ENCODE measurements at regions not wholly inside any gene's neighbourhood (a gene's known extent, or its start where the extent isn't known, plus 50 kb on each side); places are given as distances from the start of the nearest gene placed in this dataset.

DNA sequence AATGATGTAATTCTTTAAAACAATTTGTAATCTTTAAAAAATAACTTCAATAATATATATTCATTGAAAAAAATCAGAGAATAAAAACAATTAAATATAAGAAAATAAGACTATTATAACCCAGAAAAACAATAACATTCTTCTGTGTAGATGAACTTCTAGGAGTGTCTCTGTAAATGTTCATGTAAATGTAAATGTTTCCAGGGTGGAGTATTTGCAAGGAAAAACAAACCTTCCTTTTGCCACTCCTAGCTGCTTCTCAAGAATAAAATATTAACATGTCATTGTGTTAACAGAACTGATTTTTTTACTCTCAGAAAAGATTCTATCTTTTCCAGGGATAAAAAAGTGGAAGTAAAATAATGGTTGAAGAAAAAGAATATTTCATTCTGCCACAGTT, 431.9 kb downstream of the PLCL1 start (continued):
- TF ChIP-seq, protein P1, sequence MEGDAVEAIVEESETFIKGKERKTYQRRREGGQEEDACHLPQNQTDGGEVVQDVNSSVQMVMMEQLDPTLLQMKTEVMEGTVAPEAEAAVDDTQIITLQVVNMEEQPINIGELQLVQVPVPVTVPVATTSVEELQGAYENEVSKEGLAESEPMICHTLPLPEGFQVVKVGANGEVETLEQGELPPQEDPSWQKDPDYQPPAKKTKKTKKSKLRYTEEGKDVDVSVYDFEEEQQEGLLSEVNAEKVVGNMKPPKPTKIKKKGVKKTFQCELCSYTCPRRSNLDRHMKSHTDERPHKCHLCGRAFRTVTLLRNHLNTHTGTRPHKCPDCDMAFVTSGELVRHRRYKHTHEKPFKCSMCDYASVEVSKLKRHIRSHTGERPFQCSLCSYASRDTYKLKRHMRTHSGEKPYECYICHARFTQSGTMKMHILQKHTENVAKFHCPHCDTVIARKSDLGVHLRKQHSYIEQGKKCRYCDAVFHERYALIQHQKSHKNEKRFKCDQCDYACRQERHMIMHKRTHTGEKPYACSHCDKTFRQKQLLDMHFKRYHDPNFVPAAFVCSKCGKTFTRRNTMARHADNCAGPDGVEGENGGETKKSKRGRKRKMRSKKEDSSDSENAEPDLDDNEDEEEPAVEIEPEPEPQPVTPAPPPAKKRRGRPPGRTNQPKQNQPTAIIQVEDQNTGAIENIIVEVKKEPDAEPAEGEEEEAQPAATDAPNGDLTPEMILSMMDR (IDR thresholded peaks at IDR 0.05) = no peak

DNA sequence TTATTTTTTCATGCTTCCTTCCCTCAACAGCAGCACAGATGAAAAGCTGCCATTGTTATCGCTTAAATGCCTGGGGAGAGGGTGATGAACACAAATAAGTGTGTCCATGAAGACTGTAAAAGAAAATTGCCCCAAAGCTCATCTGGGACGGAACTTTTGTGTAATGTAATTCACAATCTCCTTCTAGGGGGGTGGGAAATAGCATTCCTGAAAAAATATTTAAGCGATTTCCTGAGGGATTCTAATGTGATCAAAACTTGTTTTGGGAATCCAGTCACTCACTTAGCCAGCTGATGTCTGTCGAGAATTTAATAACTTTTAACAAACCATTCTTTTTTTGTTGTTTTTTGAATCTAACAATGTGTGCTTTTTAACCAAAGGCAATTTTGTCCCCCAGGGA, 427.9 kb downstream of the PLCL1 start:
- no peak for DNase-seq
- H3K9me3 ChIP-seq = no peaks in the 10 kb centered on the region
- no peak overlapping the region for H3K27ac ChIP-seq (ENCODE audit: low read depth in 2 of 2, low read length in 1 of 2)
- H3K4me1 ChIP-seq (ENCODE audit: control insufficient read depth in 1 of 2, insufficient read depth in 2 of 2, low read depth in 1 of 2, low read length in 1 of 2) = peaks cover 0 to 4% of the 10 kb centered on the region in 2 experiments; a peak in 2 of 4 replicates
- H3K9me2 ChIP-seq = no peaks in the 10 kb centered on the region
- CTCF ChIA-PET = interaction anchor here (1.6 kb wide), 1 partner anchor 12 kb away, joined by 4 read pairs; no protein-coding TSS in a partner anchor
- H3K4me2 ChIP-seq = no peak overlapping the region
- no peak overlapping the region for H3K4me3 ChIP-seq (ENCODE audit: low read depth in 2 of 2, low read length in 1 of 2)
- H3K9ac ChIP-seq = no peak overlapping the region
- no peaks in the 10 kb centered on the region for H3F3A ChIP-seq (replicated peaks; ENCODE audit: insufficient read depth)
- H4K20me1 ChIP-seq (ENCODE audit: insufficient read depth) = no peaks in the 10 kb centered on the region
- no peak overlapping the region for H2AFZ ChIP-seq (ENCODE audit: low read depth)
- POLR2A ChIA-PET = no interaction called here
- TF ChIP-seq JUND (IDR thresholded peaks at IDR 0.05) (no peak), POLR2AphosphoS5 (IDR thresholded peaks at IDR 0.05; ENCODE audit: low read depth, low read length) (no peak), CHD2 (IDR thresholded peaks at IDR 0.05; ENCODE audit: low read length, partially characterized antibody) (no peak), NFIC (IDR thresholded peaks at IDR 0.05; ENCODE audit: borderline replicate concordance) (no peak), YY1 (IDR thresholded peaks at IDR 0.05; ENCODE audit: low read depth) (no peak)
- TF ChIP-seq, protein P2, sequence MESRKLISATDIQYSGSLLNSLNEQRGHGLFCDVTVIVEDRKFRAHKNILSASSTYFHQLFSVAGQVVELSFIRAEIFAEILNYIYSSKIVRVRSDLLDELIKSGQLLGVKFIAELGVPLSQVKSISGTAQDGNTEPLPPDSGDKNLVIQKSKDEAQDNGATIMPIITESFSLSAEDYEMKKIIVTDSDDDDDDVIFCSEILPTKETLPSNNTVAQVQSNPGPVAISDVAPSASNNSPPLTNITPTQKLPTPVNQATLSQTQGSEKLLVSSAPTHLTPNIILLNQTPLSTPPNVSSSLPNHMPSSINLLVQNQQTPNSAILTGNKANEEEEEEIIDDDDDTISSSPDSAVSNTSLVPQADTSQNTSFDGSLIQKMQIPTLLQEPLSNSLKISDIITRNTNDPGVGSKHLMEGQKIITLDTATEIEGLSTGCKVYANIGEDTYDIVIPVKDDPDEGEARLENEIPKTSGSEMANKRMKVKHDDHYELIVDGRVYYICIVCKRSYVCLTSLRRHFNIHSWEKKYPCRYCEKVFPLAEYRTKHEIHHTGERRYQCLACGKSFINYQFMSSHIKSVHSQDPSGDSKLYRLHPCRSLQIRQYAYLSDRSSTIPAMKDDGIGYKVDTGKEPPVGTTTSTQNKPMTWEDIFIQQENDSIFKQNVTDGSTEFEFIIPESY (IDR thresholded peaks at IDR 0.05; ENCODE audit: borderline replicate concordance, low read depth) = no peak
- TF ChIP-seq, protein P3, sequence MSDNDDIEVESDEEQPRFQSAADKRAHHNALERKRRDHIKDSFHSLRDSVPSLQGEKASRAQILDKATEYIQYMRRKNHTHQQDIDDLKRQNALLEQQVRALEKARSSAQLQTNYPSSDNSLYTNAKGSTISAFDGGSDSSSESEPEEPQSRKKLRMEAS (IDR thresholded peaks at IDR 0.05; ENCODE audit: low read depth) = no peak
- WGBS (ENCODE audit: low lambda C conversion rate) = 52% methylated on average over 4 of the region's 4 CpGs
- H3K79me2 ChIP-seq (ENCODE audit: insufficient read depth) = no peaks in the 10 kb centered on the region
- H3K36me3 ChIP-seq (replicated peaks in 1 of 2; ENCODE audit: control insufficient read depth in 1 of 2, insufficient read depth in 2 of 2, low read length in 1 of 2) = no peaks in the 10 kb centered on the region
- no peaks in the 10 kb centered on the region for H3K27me3 ChIP-seq (ENCODE audit: insufficient read depth)

DNA sequence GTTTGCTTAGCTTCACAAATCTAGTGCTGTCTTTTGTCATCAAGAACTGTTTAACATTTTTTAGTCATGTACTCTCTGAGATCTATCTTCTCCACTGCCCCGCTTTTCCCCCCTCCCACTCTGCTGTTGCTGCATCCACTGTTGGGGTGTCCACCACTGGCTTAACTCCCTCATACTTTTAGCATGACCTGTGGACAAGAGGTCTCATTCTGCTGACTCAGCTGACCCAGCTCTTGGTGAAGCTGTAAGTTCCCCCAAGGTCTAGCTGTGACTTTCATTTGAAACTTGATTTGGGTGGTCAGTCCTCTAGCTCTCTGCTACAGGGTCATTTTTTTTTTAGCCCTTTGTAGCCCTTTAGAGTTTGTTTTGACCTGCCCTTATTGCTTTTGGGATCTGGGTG, 427.2 kb downstream of the PLCL1 start:
- CTCF ChIA-PET = interaction anchor here (0.7 to 1.6 kb wide), 2 partner anchors 11 to 373 kb away, joined by 3 to 4 read pairs; no protein-coding TSS in a partner anchor
- no peaks in the 10 kb centered on the region for H3K9me2 ChIP-seq
- no peak overlapping the region for H3K27ac ChIP-seq (ENCODE audit: low read depth in 2 of 2, low read length in 1 of 2)
- H3K27me3 ChIP-seq (ENCODE audit: insufficient read depth) = no peaks in the 10 kb centered on the region
- 72% methylated on average over 1 of the region's 1 CpG for WGBS (ENCODE audit: low lambda C conversion rate)
- TF ChIP-seq RFX5 (IDR thresholded peaks at IDR 0.05; ENCODE audit: low read length) (no peak), TCF12 (IDR thresholded peaks at IDR 0.05) (no peak), RAD21 (IDR thresholded peaks at IDR 0.05; ENCODE audit: low read length) (no peak), MXI1 (IDR thresholded peaks at IDR 0.05; ENCODE audit: low read depth, low read length) (no peak), CHD2 (IDR thresholded peaks at IDR 0.05; ENCODE audit: low read length, partially characterized antibody) (no peak), FOXJ3 (CRISPR knock-in tag; IDR thresholded peaks at IDR 0.05) (no peak)
- H4K20me1 ChIP-seq (ENCODE audit: insufficient read depth) = no peaks in the 10 kb centered on the region
- H3K36me3 ChIP-seq (replicated peaks in 1 of 2; ENCODE audit: control insufficient read depth in 1 of 2, insufficient read depth in 2 of 2, low read length in 1 of 2) = no peaks in the 10 kb centered on the region
- no peaks in the 10 kb centered on the region for H3K79me2 ChIP-seq (ENCODE audit: insufficient read depth)
- H3K4me3 ChIP-seq (ENCODE audit: low read depth in 2 of 2, low read length in 1 of 2) = no peak overlapping the region
- POLR2A ChIA-PET = no interaction called here
- peaks cover 0 to 4% of the 10 kb centered on the region in 2 experiments; a peak in 2 of 4 replicates for H3K4me1 ChIP-seq (ENCODE audit: control insufficient read depth in 1 of 2, insufficient read depth in 2 of 2, low read depth in 1 of 2, low read length in 1 of 2)
- DNase-seq = no peak
- no peak overlapping the region for H3K4me2 ChIP-seq
- H3F3A ChIP-seq (replicated peaks; ENCODE audit: insufficient read depth) = no peaks in the 10 kb centered on the region
- no peak overlapping the region for H2AFZ ChIP-seq (ENCODE audit: low read depth)
- no peak overlapping the region for H3K9ac ChIP-seq
- no peaks in the 10 kb centered on the region for H3K9me3 ChIP-seq
